Naive B cell (primary cell): ENCODE measurements at regions not wholly inside any gene's neighbourhood (a gene's known extent, or its start where the extent isn't known, plus 50 kb on each side); places are given as distances from the start of the nearest gene placed in this dataset.
"Not testable (repeated sequence)": the region's sequence is repeated elsewhere in the genome, so short reads cannot be mapped to it uniquely, and the experiment has no call there.

Source experiments
- ATAC-seq, 2 donors: fragments of 150-1000 bp; cut with Tn5 transposase; 2 replicates each; pipeline ENCODE4 v1.10.0; 2021; ENCODE audit warnings: low read depth in 2 of 2, mild to moderate bottlenecking in 2 of 2, moderate library complexity in 2 of 2
- DNase-seq: peaks from one replicate; pipeline ENCODE4 v3.0.0; 2022
- H3K27ac Mint-ChIP-seq, 6 donors: one replicate each; pipeline ENCODE4 v1.8.0; 2020 to 2022; ENCODE audit warnings: mild to moderate bottlenecking in 6 of 6, mixed read lengths in 6 of 6, moderate library complexity in 5 of 6, inconsistent platforms in 2 of 6
- H3K27me3 Mint-ChIP-seq, 3 donors: one replicate each; pipeline ENCODE4 v1.8.0; 2021 to 2022; ENCODE audit warnings: mixed read lengths in 3 of 3, mild to moderate bottlenecking in 1 of 3
- H3K36me3 Mint-ChIP-seq, 2 donors: one replicate each; pipeline ENCODE4 v1.8.0; 2020 to 2022; ENCODE audit warnings: mixed read lengths in 2 of 2, inconsistent platforms in 1 of 2, mild to moderate bottlenecking in 1 of 2
- H3K4me1 Mint-ChIP-seq, 3 donors: one replicate each; pipeline ENCODE4 v1.8.0; 2020 to 2022; ENCODE audit warnings: mixed read lengths in 3 of 3, inconsistent platforms in 1 of 3, mild to moderate bottlenecking in 1 of 3, moderate library complexity in 1 of 3
- H3K4me3 Mint-ChIP-seq, 8 donors: one replicate each; pipeline ENCODE4 v1.8.0; 2020 to 2022; ENCODE audit warnings: mild to moderate bottlenecking in 8 of 8, mixed read lengths in 8 of 8, moderate library complexity in 8 of 8, inconsistent platforms in 2 of 8
- H3K9me3 Mint-ChIP-seq, 7 donors: one replicate each; pipeline ENCODE4 v1.8.0; 2020 to 2022; ENCODE audit warnings: mixed read lengths in 7 of 7, mild to moderate bottlenecking in 5 of 7, inconsistent platforms in 2 of 7, moderate library complexity in 1 of 7

GRCh38 chr7:69225259-69225943 lies 372.9 kb upstream of the AUTS2 start:
- Mint-ChIP-seq H3K27ac (peak overlapping the region in 2 of 6 donors; percentile 6 to 87), H3K4me1 (no peaks in the 10 kb centered on the region), H3K9me3 (peaks cover 2 to 20% (median 3%) of the 10 kb centered on the region in 7 donors), H3K4me3 (no peak overlapping the region), H3K36me3 (peaks cover 0 to 22% of the 10 kb centered on the region in 2 donors), H3K27me3 (peaks cover 7 to 35% (median 21%) of the 10 kb centered on the region in 3 donors)
- no peak for DNase-seq
- ATAC-seq, result no peak

- Mint-ChIP-seq H3K4me1 (peaks cover 0 to 4% (median 0%) of the 10 kb centered on the region in 3 donors), H3K27ac (peak overlapping the region in 1 of 6 donors; percentile 87), H3K27me3 (peaks cover 5 to 38% (median 19%) of the 10 kb centered on the region in 3 donors), H3K36me3 (peaks cover 0 to 15% of the 10 kb centered on the region in 2 donors), H3K4me3 (no peak overlapping the region), H3K9me3 (peaks cover 3 to 13% (median 4%) of the 10 kb centered on the region in 7 donors)
- no peak for ATAC-seq
- DNase-seq, result no peak
Observed at GRCh38 chr7:69228212-69228811, 370.0 kb upstream of the AUTS2 start.

GRCh38 chr7:69232445-69233376 lies 365.6 kb upstream of the AUTS2 start:
- Mint-ChIP-seq H3K9me3 (peaks cover 0 to 5% (median 2%) of the 10 kb centered on the region in 7 donors), H3K27ac (no peak overlapping the region), H3K4me1 (peaks cover 0 to 6% (median 0%) of the 10 kb centered on the region in 3 donors), H3K27me3 (peaks cover 8 to 39% (median 17%) of the 10 kb centered on the region in 3 donors), H3K4me3 (peak overlapping the region in 1 of 8 donors; percentile 79), H3K36me3 (peaks cover 0 to 7% of the 10 kb centered on the region in 2 donors)
- DNase-seq (no peak), ATAC-seq (no peak)

GRCh38 chr7:69237541-69237940 lies 360.7 kb upstream of the AUTS2 start:
- Mint-ChIP-seq H3K27ac (no peak overlapping the region), H3K4me1 (peaks cover 0 to 11% (median 0%) of the 10 kb centered on the region in 3 donors), H3K4me3 (no peak overlapping the region), H3K27me3 (peaks cover 8 to 27% (median 15%) of the 10 kb centered on the region in 3 donors), H3K36me3 (no peaks in the 10 kb centered on the region), H3K9me3 (peaks cover 0 to 2% (median 0%) of the 10 kb centered on the region in 7 donors)
- no peak for ATAC-seq
- DNase-seq, result no peak

GRCh38 chr7:69243016-69243415 lies 355.3 kb upstream of the AUTS2 start:
- Mint-ChIP-seq H3K4me1 (peaks cover 0 to 5% (median 0%) of the 10 kb centered on the region in 3 donors), H3K36me3 (no peaks in the 10 kb centered on the region), H3K27me3 (peaks cover 5 to 12% (median 11%) of the 10 kb centered on the region in 3 donors), H3K9me3 (peaks cover 0 to 7% (median 2%) of the 10 kb centered on the region in 7 donors), H3K4me3 (no peak overlapping the region), H3K27ac (peak overlapping the region in 1 of 6 donors; percentile 56)
- DNase-seq, result no peak
- no peak for ATAC-seq

- no peak for ATAC-seq
- no peak for DNase-seq
- peaks cover 0 to 7% (median 2%) of the 10 kb centered on the region in 7 donors for H3K9me3 Mint-ChIP-seq
- H3K36me3 Mint-ChIP-seq, result no peaks in the 10 kb centered on the region
- no peak overlapping the region for H3K4me3 Mint-ChIP-seq
- H3K4me1 Mint-ChIP-seq, result no peaks in the 10 kb centered on the region
- H3K27me3 Mint-ChIP-seq, result peaks cover 0 to 19% (median 12%) of the 10 kb centered on the region in 3 donors
- no peak overlapping the region for H3K27ac Mint-ChIP-seq
Observed at GRCh38 chr7:69244701-69245100, 353.6 kb upstream of the AUTS2 start.

GRCh38 chr7:69245646-69246045 lies 352.6 kb upstream of the AUTS2 start:
- peaks cover 5 to 25% (median 12%) of the 10 kb centered on the region in 3 donors for H3K27me3 Mint-ChIP-seq
- no peak overlapping the region for H3K4me3 Mint-ChIP-seq
- H3K27ac Mint-ChIP-seq, result no peak overlapping the region
- no peaks in the 10 kb centered on the region for H3K4me1 Mint-ChIP-seq
- no peaks in the 10 kb centered on the region for H3K36me3 Mint-ChIP-seq
- peaks cover 0 to 8% (median 2%) of the 10 kb centered on the region in 7 donors for H3K9me3 Mint-ChIP-seq
- no peak for DNase-seq
- no peak for ATAC-seq

GRCh38 chr7:69246758-69247157 lies 351.5 kb upstream of the AUTS2 start:
- Mint-ChIP-seq H3K4me3 (no peak overlapping the region), H3K4me1 (no peaks in the 10 kb centered on the region), H3K9me3 (peaks cover 0 to 17% (median 5%) of the 10 kb centered on the region in 7 donors), H3K36me3 (no peaks in the 10 kb centered on the region), H3K27ac (no peak overlapping the region), H3K27me3 (peaks cover 5 to 25% (median 12%) of the 10 kb centered on the region in 3 donors)
- ATAC-seq (no peak), DNase-seq (no peak)

- not testable (repeated sequence) for H3K27ac Mint-ChIP-seq, H3K36me3 Mint-ChIP-seq, DNase-seq, H3K4me3 Mint-ChIP-seq, ATAC-seq, H3K4me1 Mint-ChIP-seq
- peaks cover 10 to 37% (median 19%) of the 10 kb centered on the region in 3 donors for H3K27me3 Mint-ChIP-seq
- H3K9me3 Mint-ChIP-seq, result peaks cover 0 to 20% (median 5%) of the 10 kb centered on the region in 7 donors
Observed at GRCh38 chr7:69248382-69248828, 349.9 kb upstream of the AUTS2 start.

GRCh38 chr7:69250958-69251357 lies 347.3 kb upstream of the AUTS2 start:
- Mint-ChIP-seq H3K27me3 (peaks cover 10 to 43% (median 32%) of the 10 kb centered on the region in 3 donors), H3K9me3 (peaks cover 0 to 20% (median 2%) of the 10 kb centered on the region in 7 donors), H3K4me3 (no peak overlapping the region), H3K4me1 (no peaks in the 10 kb centered on the region), H3K27ac (no peak overlapping the region), H3K36me3 (no peaks in the 10 kb centered on the region)
- ATAC-seq (no peak), DNase-seq (no peak)

- peaks cover 0 to 9% of the 10 kb centered on the region in 2 donors for H3K36me3 Mint-ChIP-seq
Observed at GRCh38 chr7:69254643-69255042, 343.6 kb upstream of the AUTS2 start.

GRCh38 chr7:69256634-69257081 lies 341.6 kb upstream of the AUTS2 start:
- DNase-seq (peak; percentile 16), ATAC-seq (peak; percentile 61 to 76)
- H3K4me3 Mint-ChIP-seq, result peak overlapping the region in 1 of 8 donors; percentile 53
- peaks cover 0 to 10% (median 2%) of the 10 kb centered on the region in 7 donors for H3K9me3 Mint-ChIP-seq
- H3K27me3 Mint-ChIP-seq, result peaks cover 5 to 36% (median 35%) of the 10 kb centered on the region in 3 donors
- peaks cover 5 to 23% (median 11%) of the 10 kb centered on the region in 3 donors for H3K4me1 Mint-ChIP-seq
- peaks cover 0 to 9% of the 10 kb centered on the region in 2 donors for H3K36me3 Mint-ChIP-seq
- peak overlapping the region in 4 of 6 donors; percentile 5 to 79 (median 20) for H3K27ac Mint-ChIP-seq

More at GRCh38 chr7:69254643-69255042, 343.6 kb upstream of the AUTS2 start:
- DNase-seq (no peak), ATAC-seq (no peak)
- H3K27me3 Mint-ChIP-seq, result peaks cover 10 to 43% (median 35%) of the 10 kb centered on the region in 3 donors
- peaks cover 5 to 15% (median 11%) of the 10 kb centered on the region in 3 donors for H3K4me1 Mint-ChIP-seq
- H3K27ac Mint-ChIP-seq, result no peak overlapping the region
- H3K9me3 Mint-ChIP-seq, result peaks cover 0 to 20% (median 8%) of the 10 kb centered on the region in 7 donors
- no peak overlapping the region for H3K4me3 Mint-ChIP-seq

GRCh38 chr7:69257592-69257991 lies 340.7 kb upstream of the AUTS2 start:
- DNase-seq, result no peak
- peaks cover 4 to 32% (median 29%) of the 10 kb centered on the region in 3 donors for H3K27me3 Mint-ChIP-seq
- H3K9me3 Mint-ChIP-seq, result peaks cover 0 to 9% (median 2%) of the 10 kb centered on the region in 7 donors
- no peak for ATAC-seq
- no peak overlapping the region for H3K27ac Mint-ChIP-seq
- H3K4me3 Mint-ChIP-seq, result no peak overlapping the region
- peaks cover 0 to 9% of the 10 kb centered on the region in 2 donors for H3K36me3 Mint-ChIP-seq
- H3K4me1 Mint-ChIP-seq, result peaks cover 5 to 23% (median 11%) of the 10 kb centered on the region in 3 donors
